ENCODE measurements at regions not wholly inside any gene's neighbourhood (a gene's known extent, or its start where the extent isn't known, plus 50 kb on each side); places are given as distances from the start of the nearest gene placed in this dataset.

DNA sequence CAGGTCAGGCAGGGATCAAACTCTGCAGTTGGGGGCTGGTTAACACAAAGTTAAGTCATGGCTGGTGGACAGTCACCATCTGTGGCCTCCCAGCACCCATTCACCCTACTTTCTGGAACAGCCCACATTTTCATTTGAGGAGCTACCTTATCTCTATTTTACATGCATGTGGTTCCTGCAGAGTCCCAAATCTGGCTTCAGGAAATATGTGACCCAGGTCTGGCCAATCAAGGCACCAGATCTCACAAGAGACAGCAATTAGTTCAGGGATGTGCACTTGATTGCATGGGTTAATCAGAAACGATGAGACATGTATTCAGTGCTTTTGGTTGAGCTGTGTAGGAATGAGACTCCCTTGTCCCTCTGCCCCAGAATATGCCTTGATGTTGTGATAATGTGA lies 170.9 kb downstream of the NR2F2 start:
- POLR2A ChIA-PET: no interaction called here
- ATAC-seq (no peak), DNase-seq (ENCODE audit: low spot score) (no peak)
- Mint-ChIP-seq H3K27ac (no peak overlapping the region), H3K4me3 (no peak overlapping the region), H3K4me1 (no peaks in the 10 kb centered on the region), H3K9me3 (peaks cover 6% of the 10 kb centered on the region), H3K36me3 (no peaks in the 10 kb centered on the region), H3K27me3 (ENCODE audit: low read depth) (peaks cover 3% of the 10 kb centered on the region)
- TF ChIP-seq, protein P1, sequence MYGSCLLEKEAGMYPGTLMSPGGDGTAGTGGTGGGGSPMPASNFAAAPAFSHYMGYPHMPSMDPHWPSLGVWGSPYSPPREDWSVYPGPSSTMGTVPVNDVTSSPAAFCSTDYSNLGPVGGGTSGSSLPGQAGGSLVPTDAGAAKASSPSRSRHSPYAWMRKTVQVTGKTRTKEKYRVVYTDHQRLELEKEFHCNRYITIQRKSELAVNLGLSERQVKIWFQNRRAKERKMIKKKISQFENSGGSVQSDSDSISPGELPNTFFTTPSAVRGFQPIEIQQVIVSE (CRISPR knock-in tag; IDR thresholded peaks at IDR 0.05; ENCODE audit: borderline replicate concordance): no peak
- TF ChIP-seq FOXK1 (CRISPR knock-in tag; IDR thresholded peaks at IDR 0.05) (no peak), TCF7 (CRISPR knock-in tag; IDR thresholded peaks at IDR 0.05; ENCODE audit: low read depth) (no peak), TP53 (CRISPR knock-in tag; IDR thresholded peaks at IDR 0.05) (no peak), FOXP1 (CRISPR knock-in tag; IDR thresholded peaks at IDR 0.05; ENCODE audit: borderline replicate concordance) (no peak)
- TF ChIP-seq, protein P2, sequence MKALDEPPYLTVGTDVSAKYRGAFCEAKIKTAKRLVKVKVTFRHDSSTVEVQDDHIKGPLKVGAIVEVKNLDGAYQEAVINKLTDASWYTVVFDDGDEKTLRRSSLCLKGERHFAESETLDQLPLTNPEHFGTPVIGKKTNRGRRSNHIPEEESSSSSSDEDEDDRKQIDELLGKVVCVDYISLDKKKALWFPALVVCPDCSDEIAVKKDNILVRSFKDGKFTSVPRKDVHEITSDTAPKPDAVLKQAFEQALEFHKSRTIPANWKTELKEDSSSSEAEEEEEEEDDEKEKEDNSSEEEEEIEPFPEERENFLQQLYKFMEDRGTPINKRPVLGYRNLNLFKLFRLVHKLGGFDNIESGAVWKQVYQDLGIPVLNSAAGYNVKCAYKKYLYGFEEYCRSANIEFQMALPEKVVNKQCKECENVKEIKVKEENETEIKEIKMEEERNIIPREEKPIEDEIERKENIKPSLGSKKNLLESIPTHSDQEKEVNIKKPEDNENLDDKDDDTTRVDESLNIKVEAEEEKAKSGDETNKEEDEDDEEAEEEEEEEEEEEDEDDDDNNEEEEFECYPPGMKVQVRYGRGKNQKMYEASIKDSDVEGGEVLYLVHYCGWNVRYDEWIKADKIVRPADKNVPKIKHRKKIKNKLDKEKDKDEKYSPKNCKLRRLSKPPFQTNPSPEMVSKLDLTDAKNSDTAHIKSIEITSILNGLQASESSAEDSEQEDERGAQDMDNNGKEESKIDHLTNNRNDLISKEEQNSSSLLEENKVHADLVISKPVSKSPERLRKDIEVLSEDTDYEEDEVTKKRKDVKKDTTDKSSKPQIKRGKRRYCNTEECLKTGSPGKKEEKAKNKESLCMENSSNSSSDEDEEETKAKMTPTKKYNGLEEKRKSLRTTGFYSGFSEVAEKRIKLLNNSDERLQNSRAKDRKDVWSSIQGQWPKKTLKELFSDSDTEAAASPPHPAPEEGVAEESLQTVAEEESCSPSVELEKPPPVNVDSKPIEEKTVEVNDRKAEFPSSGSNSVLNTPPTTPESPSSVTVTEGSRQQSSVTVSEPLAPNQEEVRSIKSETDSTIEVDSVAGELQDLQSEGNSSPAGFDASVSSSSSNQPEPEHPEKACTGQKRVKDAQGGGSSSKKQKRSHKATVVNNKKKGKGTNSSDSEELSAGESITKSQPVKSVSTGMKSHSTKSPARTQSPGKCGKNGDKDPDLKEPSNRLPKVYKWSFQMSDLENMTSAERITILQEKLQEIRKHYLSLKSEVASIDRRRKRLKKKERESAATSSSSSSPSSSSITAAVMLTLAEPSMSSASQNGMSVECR (CRISPR knock-in tag; IDR thresholded peaks at IDR 0.05; ENCODE audit: borderline replicate concordance): no peak
- CTCF ChIA-PET: no interaction called here

DNA sequence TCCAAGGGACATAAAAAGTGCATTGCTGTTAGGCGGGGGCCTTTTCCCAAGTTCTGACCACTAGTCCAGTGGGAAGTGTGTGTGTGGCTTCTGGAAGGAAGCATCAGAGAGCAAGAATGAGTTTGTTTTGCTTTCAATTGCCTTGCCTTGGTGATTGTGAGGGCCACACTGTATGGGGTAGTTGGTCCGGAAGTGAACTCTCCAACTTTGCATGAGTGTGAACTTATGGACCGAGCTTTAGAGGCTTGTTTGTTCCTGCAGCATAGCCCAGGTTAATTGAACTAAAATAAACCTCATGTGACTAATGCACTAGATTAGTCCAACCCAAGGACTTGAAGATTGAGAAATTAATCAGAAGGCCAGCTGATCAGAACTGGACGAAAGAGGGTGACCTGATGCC lies 171.7 kb downstream of the NR2F2 start:
- no peak for ATAC-seq
- TF ChIP-seq MXD4 (CRISPR knock-in tag; IDR thresholded peaks at IDR 0.05; ENCODE audit: borderline replicate concordance) (no peak), KAT7 (CRISPR knock-in tag; IDR thresholded peaks at IDR 0.05; ENCODE audit: borderline replicate concordance) (no peak), CREB1 (CRISPR knock-in tag; IDR thresholded peaks at IDR 0.05) (no peak), NFATC4 (CRISPR knock-in tag; IDR thresholded peaks at IDR 0.05) (no peak), RELA (CRISPR knock-in tag; IDR thresholded peaks at IDR 0.05; ENCODE audit: borderline replicate concordance) (no peak), FOXP1 (CRISPR knock-in tag; IDR thresholded peaks at IDR 0.05; ENCODE audit: borderline replicate concordance) (no peak), ZNF416 (CRISPR knock-in tag; IDR thresholded peaks at IDR 0.05) (no peak), ATF1 (CRISPR knock-in tag; IDR thresholded peaks at IDR 0.05) (no peak), GRHL2 (CRISPR knock-in tag; IDR thresholded peaks at IDR 0.05; ENCODE audit: insufficient replicate concordance, severe bottlenecking) (no peak), ZNF396 (CRISPR knock-in tag; IDR thresholded peaks at IDR 0.05; ENCODE audit: borderline replicate concordance) (no peak), ZNF121 (CRISPR knock-in tag; IDR thresholded peaks at IDR 0.05) (no peak), ELF4 (CRISPR knock-in tag; IDR thresholded peaks at IDR 0.05; ENCODE audit: low read depth) (no peak)
- TF ChIP-seq, protein P3, sequence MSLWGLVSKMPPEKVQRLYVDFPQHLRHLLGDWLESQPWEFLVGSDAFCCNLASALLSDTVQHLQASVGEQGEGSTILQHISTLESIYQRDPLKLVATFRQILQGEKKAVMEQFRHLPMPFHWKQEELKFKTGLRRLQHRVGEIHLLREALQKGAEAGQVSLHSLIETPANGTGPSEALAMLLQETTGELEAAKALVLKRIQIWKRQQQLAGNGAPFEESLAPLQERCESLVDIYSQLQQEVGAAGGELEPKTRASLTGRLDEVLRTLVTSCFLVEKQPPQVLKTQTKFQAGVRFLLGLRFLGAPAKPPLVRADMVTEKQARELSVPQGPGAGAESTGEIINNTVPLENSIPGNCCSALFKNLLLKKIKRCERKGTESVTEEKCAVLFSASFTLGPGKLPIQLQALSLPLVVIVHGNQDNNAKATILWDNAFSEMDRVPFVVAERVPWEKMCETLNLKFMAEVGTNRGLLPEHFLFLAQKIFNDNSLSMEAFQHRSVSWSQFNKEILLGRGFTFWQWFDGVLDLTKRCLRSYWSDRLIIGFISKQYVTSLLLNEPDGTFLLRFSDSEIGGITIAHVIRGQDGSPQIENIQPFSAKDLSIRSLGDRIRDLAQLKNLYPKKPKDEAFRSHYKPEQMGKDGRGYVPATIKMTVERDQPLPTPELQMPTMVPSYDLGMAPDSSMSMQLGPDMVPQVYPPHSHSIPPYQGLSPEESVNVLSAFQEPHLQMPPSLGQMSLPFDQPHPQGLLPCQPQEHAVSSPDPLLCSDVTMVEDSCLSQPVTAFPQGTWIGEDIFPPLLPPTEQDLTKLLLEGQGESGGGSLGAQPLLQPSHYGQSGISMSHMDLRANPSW (CRISPR knock-in tag; conservative IDR thresholded peaks at IDR 0.05; ENCODE audit: low read depth): no peak
- TF ChIP-seq, protein P4, sequence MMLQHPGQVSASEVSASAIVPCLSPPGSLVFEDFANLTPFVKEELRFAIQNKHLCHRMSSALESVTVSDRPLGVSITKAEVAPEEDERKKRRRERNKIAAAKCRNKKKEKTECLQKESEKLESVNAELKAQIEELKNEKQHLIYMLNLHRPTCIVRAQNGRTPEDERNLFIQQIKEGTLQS (CRISPR knock-in tag; conservative IDR thresholded peaks at IDR 0.05): no peak
- TF ChIP-seq, protein P5, sequence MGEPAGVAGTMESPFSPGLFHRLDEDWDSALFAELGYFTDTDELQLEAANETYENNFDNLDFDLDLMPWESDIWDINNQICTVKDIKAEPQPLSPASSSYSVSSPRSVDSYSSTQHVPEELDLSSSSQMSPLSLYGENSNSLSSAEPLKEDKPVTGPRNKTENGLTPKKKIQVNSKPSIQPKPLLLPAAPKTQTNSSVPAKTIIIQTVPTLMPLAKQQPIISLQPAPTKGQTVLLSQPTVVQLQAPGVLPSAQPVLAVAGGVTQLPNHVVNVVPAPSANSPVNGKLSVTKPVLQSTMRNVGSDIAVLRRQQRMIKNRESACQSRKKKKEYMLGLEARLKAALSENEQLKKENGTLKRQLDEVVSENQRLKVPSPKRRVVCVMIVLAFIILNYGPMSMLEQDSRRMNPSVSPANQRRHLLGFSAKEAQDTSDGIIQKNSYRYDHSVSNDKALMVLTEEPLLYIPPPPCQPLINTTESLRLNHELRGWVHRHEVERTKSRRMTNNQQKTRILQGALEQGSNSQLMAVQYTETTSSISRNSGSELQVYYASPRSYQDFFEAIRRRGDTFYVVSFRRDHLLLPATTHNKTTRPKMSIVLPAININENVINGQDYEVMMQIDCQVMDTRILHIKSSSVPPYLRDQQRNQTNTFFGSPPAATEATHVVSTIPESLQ (CRISPR knock-in tag; IDR thresholded peaks at IDR 0.05): no peak
- TF ChIP-seq, protein P6, sequence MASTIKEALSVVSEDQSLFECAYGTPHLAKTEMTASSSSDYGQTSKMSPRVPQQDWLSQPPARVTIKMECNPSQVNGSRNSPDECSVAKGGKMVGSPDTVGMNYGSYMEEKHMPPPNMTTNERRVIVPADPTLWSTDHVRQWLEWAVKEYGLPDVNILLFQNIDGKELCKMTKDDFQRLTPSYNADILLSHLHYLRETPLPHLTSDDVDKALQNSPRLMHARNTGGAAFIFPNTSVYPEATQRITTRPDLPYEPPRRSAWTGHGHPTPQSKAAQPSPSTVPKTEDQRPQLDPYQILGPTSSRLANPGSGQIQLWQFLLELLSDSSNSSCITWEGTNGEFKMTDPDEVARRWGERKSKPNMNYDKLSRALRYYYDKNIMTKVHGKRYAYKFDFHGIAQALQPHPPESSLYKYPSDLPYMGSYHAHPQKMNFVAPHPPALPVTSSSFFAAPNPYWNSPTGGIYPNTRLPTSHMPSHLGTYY (CRISPR knock-in tag; IDR thresholded peaks at IDR 0.05): no peak
- TF ChIP-seq, protein P7, sequence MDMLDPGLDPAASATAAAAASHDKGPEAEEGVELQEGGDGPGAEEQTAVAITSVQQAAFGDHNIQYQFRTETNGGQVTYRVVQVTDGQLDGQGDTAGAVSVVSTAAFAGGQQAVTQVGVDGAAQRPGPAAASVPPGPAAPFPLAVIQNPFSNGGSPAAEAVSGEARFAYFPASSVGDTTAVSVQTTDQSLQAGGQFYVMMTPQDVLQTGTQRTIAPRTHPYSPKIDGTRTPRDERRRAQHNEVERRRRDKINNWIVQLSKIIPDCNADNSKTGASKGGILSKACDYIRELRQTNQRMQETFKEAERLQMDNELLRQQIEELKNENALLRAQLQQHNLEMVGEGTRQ (CRISPR knock-in tag; IDR thresholded peaks at IDR 0.05): no peak
- TF ChIP-seq, protein P8, sequence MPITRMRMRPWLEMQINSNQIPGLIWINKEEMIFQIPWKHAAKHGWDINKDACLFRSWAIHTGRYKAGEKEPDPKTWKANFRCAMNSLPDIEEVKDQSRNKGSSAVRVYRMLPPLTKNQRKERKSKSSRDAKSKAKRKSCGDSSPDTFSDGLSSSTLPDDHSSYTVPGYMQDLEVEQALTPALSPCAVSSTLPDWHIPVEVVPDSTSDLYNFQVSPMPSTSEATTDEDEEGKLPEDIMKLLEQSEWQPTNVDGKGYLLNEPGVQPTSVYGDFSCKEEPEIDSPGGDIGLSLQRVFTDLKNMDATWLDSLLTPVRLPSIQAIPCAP (CRISPR knock-in tag; IDR thresholded peaks at IDR 0.05): no peak

More for the DNA sequence above, 171.7 kb downstream of the NR2F2 start:
- no peak for DNase-seq (ENCODE audit: low spot score)
- Mint-ChIP-seq H3K36me3 (no peaks in the 10 kb centered on the region), H3K27me3 (ENCODE audit: low read depth) (peaks cover 3% of the 10 kb centered on the region), H3K4me1 (no peaks in the 10 kb centered on the region), H3K9me3 (no peaks in the 10 kb centered on the region; the same call in 1 of the 2 replicates), H3K27ac (no peak overlapping the region), H3K4me3 (no peak overlapping the region)
- ChIA-PET CTCF (no interaction called here), POLR2A (no interaction called here)

Measured in WTC11 (cell line).